ENCODE measurements at regions not wholly inside any gene's neighbourhood (a gene's known extent, or its start where the extent isn't known, plus 50 kb on each side); places are given as distances from the start of the nearest gene placed in this dataset.

DNA sequence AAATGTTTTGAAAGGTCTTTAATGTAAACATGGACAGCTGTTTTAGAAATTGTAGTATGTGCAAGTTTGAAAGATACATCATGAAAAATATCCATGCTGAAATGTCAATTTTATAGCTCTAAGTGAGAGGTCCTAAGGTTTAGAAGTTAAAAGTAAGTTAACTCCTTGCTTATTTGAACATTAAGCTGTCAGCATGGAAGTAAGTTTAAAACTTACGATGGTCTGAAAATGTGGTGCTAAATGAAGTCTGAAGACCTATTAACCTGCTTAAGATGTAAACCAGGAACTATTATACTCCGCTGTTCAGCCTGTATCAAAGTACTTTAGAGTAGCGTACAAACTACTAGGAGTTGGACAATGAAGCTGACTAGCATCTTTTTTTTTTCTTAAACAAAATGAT lies 1082.4 kb downstream of the TMTC2 start:
- H3K27ac ChIP-seq (ENCODE audit: low read depth in 1 of 2, low read length in 2 of 2) = no peak overlapping the region
- no peaks in the 10 kb centered on the region for H3K36me3 Mint-ChIP-seq
- no peaks in the 10 kb centered on the region for H3K4me1 ChIP-seq (ENCODE audit: control insufficient read depth in 1 of 2, insufficient read depth in 2 of 2, low read length in 2 of 2)
- TF ChIP-seq, protein P1, sequence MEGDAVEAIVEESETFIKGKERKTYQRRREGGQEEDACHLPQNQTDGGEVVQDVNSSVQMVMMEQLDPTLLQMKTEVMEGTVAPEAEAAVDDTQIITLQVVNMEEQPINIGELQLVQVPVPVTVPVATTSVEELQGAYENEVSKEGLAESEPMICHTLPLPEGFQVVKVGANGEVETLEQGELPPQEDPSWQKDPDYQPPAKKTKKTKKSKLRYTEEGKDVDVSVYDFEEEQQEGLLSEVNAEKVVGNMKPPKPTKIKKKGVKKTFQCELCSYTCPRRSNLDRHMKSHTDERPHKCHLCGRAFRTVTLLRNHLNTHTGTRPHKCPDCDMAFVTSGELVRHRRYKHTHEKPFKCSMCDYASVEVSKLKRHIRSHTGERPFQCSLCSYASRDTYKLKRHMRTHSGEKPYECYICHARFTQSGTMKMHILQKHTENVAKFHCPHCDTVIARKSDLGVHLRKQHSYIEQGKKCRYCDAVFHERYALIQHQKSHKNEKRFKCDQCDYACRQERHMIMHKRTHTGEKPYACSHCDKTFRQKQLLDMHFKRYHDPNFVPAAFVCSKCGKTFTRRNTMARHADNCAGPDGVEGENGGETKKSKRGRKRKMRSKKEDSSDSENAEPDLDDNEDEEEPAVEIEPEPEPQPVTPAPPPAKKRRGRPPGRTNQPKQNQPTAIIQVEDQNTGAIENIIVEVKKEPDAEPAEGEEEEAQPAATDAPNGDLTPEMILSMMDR (IDR thresholded peaks at IDR 0.05) = no peak
- no peak overlapping the region for H2AFZ ChIP-seq (ENCODE audit: insufficient read depth, low read depth, low read length, poor library complexity, severe bottlenecking)
- peaks cover 3 to 14% (median 6%) of the 10 kb centered on the region in 7 donors for H3K9me3 Mint-ChIP-seq
- no peak overlapping the region for H3K27ac Mint-ChIP-seq
- intact Hi-C loops (cut with micrococcal nuclease) = no loop called here
- H3K36me3 ChIP-seq (replicated peaks in 1 of 2; ENCODE audit: control insufficient read depth in 1 of 2, insufficient read depth in 2 of 2, low read length in 2 of 2) = no peaks in the 10 kb centered on the region
- WGBS (ENCODE audit: insufficient coverage) = 100% methylated on average over 1 of the region's 3 CpGs
- peaks cover 6% of the 10 kb centered on the region in 2 donors for H3K9me3 ChIP-seq (replicated peaks in 1 of 2; ENCODE audit: control insufficient read depth in 1 of 2, insufficient read depth in 1 of 2, low read length in 2 of 2)
- H3K27me3 ChIP-seq (ENCODE audit: control insufficient read depth in 2 of 2, insufficient read depth in 2 of 2, low read length in 2 of 2) = no peaks in the 10 kb centered on the region
- H3K4me1 Mint-ChIP-seq = no peaks in the 10 kb centered on the region
- no peak overlapping the region for H3K9ac ChIP-seq (ENCODE audit: insufficient read depth, low read length, poor library complexity, severe bottlenecking)
- no peaks in the 10 kb centered on the region for H3K79me2 ChIP-seq (ENCODE audit: insufficient read depth, low read length)
- no peak for DNase-seq
- no peaks in the 10 kb centered on the region for H4K20me1 ChIP-seq (ENCODE audit: insufficient read depth, low read length)
- peaks cover 0 to 2% (median 0%) of the 10 kb centered on the region in 3 donors for H3K27me3 Mint-ChIP-seq (ENCODE audit: low read depth in 3 of 3)
- H3K4me3 ChIP-seq (replicated peaks in 1 of 3; ENCODE audit: low read depth in 2 of 3, low read length in 3 of 3) = no peak overlapping the region
- no peak overlapping the region for H3K4me2 ChIP-seq (replicated peaks; ENCODE audit: extremely low read depth, low read length, poor library complexity, severe bottlenecking)
- no peak overlapping the region for H3K4me3 Mint-ChIP-seq

DNA sequence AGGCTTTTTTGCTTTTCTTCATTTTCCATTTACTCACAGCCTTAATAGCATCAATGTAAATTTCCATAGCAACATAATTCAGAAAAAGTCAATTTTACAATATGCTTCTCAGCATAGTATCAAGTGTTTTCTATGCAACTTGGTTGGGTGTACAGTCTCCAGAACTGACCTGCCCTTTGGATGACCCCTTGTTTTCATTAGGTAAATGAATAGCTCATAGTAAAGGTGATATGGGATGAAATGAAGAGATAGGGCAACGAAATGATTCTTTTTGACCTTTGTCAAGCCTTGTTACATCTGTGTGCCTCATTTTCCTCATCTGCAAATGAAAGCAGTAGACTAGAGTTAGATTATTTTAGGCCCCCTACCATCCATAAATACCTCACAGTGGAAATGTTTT lies 1081.0 kb downstream of the TMTC2 start:
- intact Hi-C loops (cut with micrococcal nuclease) = no loop called here
- no peak overlapping the region for H3K4me3 ChIP-seq (replicated peaks in 1 of 3; ENCODE audit: low read depth in 2 of 3, low read length in 3 of 3)
- H3K36me3 ChIP-seq (replicated peaks in 1 of 2; ENCODE audit: control insufficient read depth in 1 of 2, insufficient read depth in 2 of 2, low read length in 2 of 2) = no peaks in the 10 kb centered on the region
- TF ChIP-seq, protein P1 (IDR thresholded peaks at IDR 0.05) = no peak
- Mint-ChIP-seq H3K27ac (no peak overlapping the region), H3K27me3 (ENCODE audit: low read depth in 3 of 3) (peaks cover 0 to 2% (median 0%) of the 10 kb centered on the region in 3 donors), H3K36me3 (no peaks in the 10 kb centered on the region), H3K4me3 (no peak overlapping the region), H3K9me3 (peaks cover 0 to 8% (median 5%) of the 10 kb centered on the region in 7 donors), H3K4me1 (no peaks in the 10 kb centered on the region)
- H2AFZ ChIP-seq (ENCODE audit: insufficient read depth, low read depth, low read length, poor library complexity, severe bottlenecking) = no peak overlapping the region
- H3K79me2 ChIP-seq (ENCODE audit: insufficient read depth, low read length) = no peaks in the 10 kb centered on the region
- H3K9ac ChIP-seq (ENCODE audit: insufficient read depth, low read length, poor library complexity, severe bottlenecking) = no peak overlapping the region
- no peaks in the 10 kb centered on the region for H4K20me1 ChIP-seq (ENCODE audit: insufficient read depth, low read length)
- no peaks in the 10 kb centered on the region for H3K4me1 ChIP-seq (ENCODE audit: control insufficient read depth in 1 of 2, insufficient read depth in 2 of 2, low read length in 2 of 2)
- peaks cover 6 to 11% of the 10 kb centered on the region in 2 donors for H3K9me3 ChIP-seq (replicated peaks in 1 of 2; ENCODE audit: control insufficient read depth in 1 of 2, insufficient read depth in 1 of 2, low read length in 2 of 2)
- no CpG with 5 or more reads among the region's 1 CpG for WGBS (ENCODE audit: insufficient coverage)
- H3K27ac ChIP-seq (ENCODE audit: low read depth in 1 of 2, low read length in 2 of 2) = no peak overlapping the region
- H3K4me2 ChIP-seq (replicated peaks; ENCODE audit: extremely low read depth, low read length, poor library complexity, severe bottlenecking) = no peak overlapping the region
- no peak for DNase-seq
- H3K27me3 ChIP-seq (ENCODE audit: control insufficient read depth in 2 of 2, insufficient read depth in 2 of 2, low read length in 2 of 2) = no peaks in the 10 kb centered on the region

Measured in CD14-positive monocyte (primary cell).